ENCODE measurements at regions not wholly inside any gene's neighbourhood (a gene's known extent, or its start where the extent isn't known, plus 50 kb on each side); places are given as distances from the start of the nearest gene placed in this dataset.
"Not testable (repeated sequence)": the region's sequence is repeated elsewhere in the genome, so short reads cannot be mapped to it uniquely, and the experiment has no call there.

GRCh38 chr1:68873144-68873543, 376.3 kb upstream of the DEPDC1 start:
- TF ChIP-seq POLR2A (IDR thresholded peaks at IDR 0.05) (no peak), POLR2AphosphoS5 (IDR thresholded peaks at IDR 0.05) (no peak)
- TF ChIP-seq, protein P1, sequence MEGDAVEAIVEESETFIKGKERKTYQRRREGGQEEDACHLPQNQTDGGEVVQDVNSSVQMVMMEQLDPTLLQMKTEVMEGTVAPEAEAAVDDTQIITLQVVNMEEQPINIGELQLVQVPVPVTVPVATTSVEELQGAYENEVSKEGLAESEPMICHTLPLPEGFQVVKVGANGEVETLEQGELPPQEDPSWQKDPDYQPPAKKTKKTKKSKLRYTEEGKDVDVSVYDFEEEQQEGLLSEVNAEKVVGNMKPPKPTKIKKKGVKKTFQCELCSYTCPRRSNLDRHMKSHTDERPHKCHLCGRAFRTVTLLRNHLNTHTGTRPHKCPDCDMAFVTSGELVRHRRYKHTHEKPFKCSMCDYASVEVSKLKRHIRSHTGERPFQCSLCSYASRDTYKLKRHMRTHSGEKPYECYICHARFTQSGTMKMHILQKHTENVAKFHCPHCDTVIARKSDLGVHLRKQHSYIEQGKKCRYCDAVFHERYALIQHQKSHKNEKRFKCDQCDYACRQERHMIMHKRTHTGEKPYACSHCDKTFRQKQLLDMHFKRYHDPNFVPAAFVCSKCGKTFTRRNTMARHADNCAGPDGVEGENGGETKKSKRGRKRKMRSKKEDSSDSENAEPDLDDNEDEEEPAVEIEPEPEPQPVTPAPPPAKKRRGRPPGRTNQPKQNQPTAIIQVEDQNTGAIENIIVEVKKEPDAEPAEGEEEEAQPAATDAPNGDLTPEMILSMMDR (IDR thresholded peaks at IDR 0.05 in 8 of 11, conservative IDR thresholded peaks at IDR 0.05 in 3 of 11) = no peak
- H3K4me1 ChIP-seq = no peaks in the 10 kb centered on the region
- DNase-seq = no peak
- H3K4me3 ChIP-seq = no peak overlapping the region
- intact Hi-C loops (cut with DNase I; ENCODE audit: low total_unique reads) = no loop called here
- no peaks in the 10 kb centered on the region for H3K36me3 ChIP-seq
- 83 to 91% (median 86%) methylated on average over 2 of the region's 2 CpGs for WGBS, 5 donors
- peaks cover 0 to 44% (median 18%) of the 10 kb centered on the region in 8 donors for H3K9me3 ChIP-seq
- H3K27me3 ChIP-seq (replicated peaks in 1 of 7) = no peaks in the 10 kb centered on the region
- no peak overlapping the region for H3K27ac ChIP-seq

DNA sequence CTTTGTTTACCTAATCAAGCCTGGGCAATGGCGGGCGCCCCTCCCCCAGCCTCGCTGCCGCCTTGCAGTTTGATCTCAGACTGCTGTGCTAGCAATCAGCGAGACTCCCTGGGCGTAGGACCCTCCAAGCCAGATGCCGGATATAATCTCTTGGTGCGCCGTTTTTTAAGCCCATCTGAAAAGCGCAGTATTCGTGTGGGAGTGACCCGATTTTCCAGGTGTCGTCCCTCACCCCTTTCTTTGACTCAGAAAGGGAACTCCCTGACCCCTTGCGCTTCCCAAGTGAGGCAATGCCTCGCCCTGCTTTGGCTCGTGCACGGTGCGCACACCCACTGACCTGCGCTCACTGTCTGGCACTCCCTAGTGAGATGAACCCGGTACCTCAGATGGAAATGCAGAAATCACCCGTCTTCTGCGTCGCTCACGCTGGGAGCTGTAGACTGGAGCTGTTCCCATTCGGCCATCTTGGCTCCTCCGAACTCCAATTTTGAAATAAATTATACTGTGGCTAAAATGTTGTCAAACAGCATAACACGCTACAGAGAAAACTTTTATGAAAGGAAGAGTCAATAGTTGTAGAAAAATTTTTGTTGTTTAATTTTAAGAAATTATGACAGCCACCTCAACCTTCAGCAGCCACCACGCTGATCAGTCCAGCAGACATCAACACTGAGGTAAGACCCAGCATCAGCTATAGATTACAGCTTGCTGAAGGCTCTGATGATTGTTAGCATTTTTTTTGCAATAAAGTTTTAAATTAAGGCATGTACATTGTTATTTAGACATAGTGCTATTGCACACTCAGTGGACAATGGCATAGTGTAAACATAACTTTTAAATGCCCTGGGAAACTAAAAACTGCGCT, 384.7 kb upstream of the DEPDC1 start:
- DNase-seq; H3K4me1 ChIP-seq; H3K9me3 ChIP-seq; H3K4me3 ChIP-seq; H3K36me3 ChIP-seq; H3K27me3 ChIP-seq (replicated peaks in 1 of 7); intact Hi-C loops (cut with DNase I; ENCODE audit: low total_unique reads); H3K27ac ChIP-seq: not testable (repeated sequence)
- WGBS, 5 donors = 87 to 91% (median 89%) methylated on average over 24 to 29 of the region's 29 CpGs

- peaks cover 0 to 7% (median 0%) of the 10 kb centered on the region in 8 donors for H3K9me3 ChIP-seq
Measured at GRCh38 chr1:68889471-68889870, 392.6 kb upstream of the DEPDC1 start.

DNA sequence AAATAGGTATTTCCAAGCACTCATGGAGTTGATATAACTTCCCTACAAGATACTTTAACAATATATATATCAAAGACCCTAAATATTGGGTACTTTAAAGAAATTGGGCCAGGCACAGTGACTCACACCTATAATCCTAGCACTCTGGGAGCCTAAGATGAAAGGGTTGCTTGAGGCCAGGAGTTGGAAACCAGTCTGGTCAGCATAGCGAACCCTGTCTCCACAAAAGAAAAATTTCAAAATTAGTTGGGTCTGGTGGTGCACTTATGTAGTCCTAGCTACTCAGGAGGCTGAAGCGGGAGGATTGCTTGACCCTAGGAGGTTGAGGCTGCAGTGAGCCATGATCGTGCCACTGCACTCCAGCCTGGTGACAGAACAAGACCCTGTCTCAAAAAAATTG, 393.9 kb upstream of the DEPDC1 start:
- H3K4me1 ChIP-seq = no peaks in the 10 kb centered on the region
- 68 to 88% (median 78%) methylated on average over 3 of the region's 3 CpGs for WGBS, 5 donors
- H3K9me3 ChIP-seq = peaks cover 0 to 7% (median 0%) of the 10 kb centered on the region in 8 donors
- H3K27ac ChIP-seq = no peak overlapping the region
- intact Hi-C loops (cut with DNase I; ENCODE audit: low total_unique reads) = no loop called here
- DNase-seq = no peak
- TF ChIP-seq POLR2AphosphoS5 (IDR thresholded peaks at IDR 0.05) = no peak
- TF ChIP-seq POLR2A (IDR thresholded peaks at IDR 0.05) = no peak
- TF ChIP-seq, protein P1 (IDR thresholded peaks at IDR 0.05 in 8 of 11, conservative IDR thresholded peaks at IDR 0.05 in 3 of 11) = no peak
- no peaks in the 10 kb centered on the region for H3K36me3 ChIP-seq
- H3K4me3 ChIP-seq = no peak overlapping the region
- H3K27me3 ChIP-seq (replicated peaks in 1 of 7) = no peaks in the 10 kb centered on the region

More at GRCh38 chr1:68889471-68889870, 392.6 kb upstream of the DEPDC1 start:
- no peaks in the 10 kb centered on the region for H3K4me1 ChIP-seq
- 67 to 73% (median 70%) methylated on average over 5 of the region's 5 CpGs for WGBS, 5 donors
- H3K27ac ChIP-seq = no peak overlapping the region
- no peaks in the 10 kb centered on the region for H3K27me3 ChIP-seq (replicated peaks in 1 of 7)
- H3K4me3 ChIP-seq = no peak overlapping the region
- TF ChIP-seq, protein P1 (IDR thresholded peaks at IDR 0.05 in 8 of 11, conservative IDR thresholded peaks at IDR 0.05 in 3 of 11) = no peak
- TF ChIP-seq POLR2A (IDR thresholded peaks at IDR 0.05) (no peak), POLR2AphosphoS5 (IDR thresholded peaks at IDR 0.05) (no peak)
- intact Hi-C loops (cut with DNase I; ENCODE audit: low total_unique reads) = no loop called here
- no peaks in the 10 kb centered on the region for H3K36me3 ChIP-seq
- DNase-seq = no peak
